PFSK-1 (cell line): ENCODE measurements at regions not wholly inside any gene's neighbourhood (a gene's known extent, or its start where the extent isn't known, plus 50 kb on each side); places are given as distances from the start of the nearest gene placed in this dataset.

Experiments
- FOXP2 ChIP-seq: optimal IDR thresholded peaks from 2 replicates; pipeline ENCODE3; 2011; ENCODE audit warnings: borderline replicate concordance, control low read depth, inconsistent platforms; ENCODE audit not compliant: insufficient read depth; ENCODE audit errors: extremely low read length, extremely low read depth
- POLR2AphosphoS5 ChIP-seq: IDR thresholded peaks from 2 replicates; pipeline ENCODE4 v1.6.1; 2012; ENCODE audit warnings: low read depth, mild to moderate bottlenecking, control low read depth, low read length, moderate library complexity
- SIN3A ChIP-seq: IDR thresholded peaks from 2 replicates; pipeline ENCODE4 v1.6.1; 2012; ENCODE audit warnings: mild to moderate bottlenecking, low read length, moderate library complexity, borderline replicate concordance; ENCODE audit not compliant: insufficient read depth
- TAF1 ChIP-seq: IDR thresholded peaks from 2 replicates; pipeline ENCODE4 v1.6.1; 2012; ENCODE audit warnings: low read length, control low read depth, borderline replicate concordance; ENCODE audit not compliant: insufficient read depth
- TF ChIP-seq, protein P1 (sequence below), 2 experiments: IDR thresholded peaks; 2 replicates each; pipeline versions ENCODE4 v1.6.1 to v1.8.0; 2011 to 2012; ENCODE audit warnings: low read depth in 2 of 2, low read length in 2 of 2, control low read depth in 1 of 2, inconsistent platforms in 1 of 2, mild to moderate bottlenecking in 1 of 2, moderate library complexity in 1 of 2; ENCODE audit not compliant: insufficient read depth in 1 of 2

DNA sequence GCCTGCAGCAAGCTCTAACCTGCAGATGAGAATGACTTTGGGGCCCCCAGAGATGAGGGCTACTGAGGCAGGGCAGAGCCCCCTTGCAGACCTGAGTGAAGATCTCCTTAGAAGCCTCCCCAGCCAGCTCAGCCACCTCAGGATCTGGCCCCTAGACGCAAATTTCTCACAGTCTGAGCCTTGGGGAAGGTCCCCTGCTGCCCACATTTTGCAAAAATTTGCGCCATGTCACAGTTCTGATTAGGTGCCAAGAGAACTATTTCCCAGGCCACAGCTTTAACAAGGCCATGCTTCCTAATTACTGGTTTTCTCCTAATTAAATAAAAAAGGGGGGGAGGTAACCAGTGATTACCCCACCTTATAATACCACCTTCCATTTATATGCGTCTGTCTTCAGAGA lies 81.0 kb upstream of the HES1 start:
- TF ChIP-seq POLR2AphosphoS5 = no peak
- TF ChIP-seq TAF1 = no peak
- TF ChIP-seq, protein P1, sequence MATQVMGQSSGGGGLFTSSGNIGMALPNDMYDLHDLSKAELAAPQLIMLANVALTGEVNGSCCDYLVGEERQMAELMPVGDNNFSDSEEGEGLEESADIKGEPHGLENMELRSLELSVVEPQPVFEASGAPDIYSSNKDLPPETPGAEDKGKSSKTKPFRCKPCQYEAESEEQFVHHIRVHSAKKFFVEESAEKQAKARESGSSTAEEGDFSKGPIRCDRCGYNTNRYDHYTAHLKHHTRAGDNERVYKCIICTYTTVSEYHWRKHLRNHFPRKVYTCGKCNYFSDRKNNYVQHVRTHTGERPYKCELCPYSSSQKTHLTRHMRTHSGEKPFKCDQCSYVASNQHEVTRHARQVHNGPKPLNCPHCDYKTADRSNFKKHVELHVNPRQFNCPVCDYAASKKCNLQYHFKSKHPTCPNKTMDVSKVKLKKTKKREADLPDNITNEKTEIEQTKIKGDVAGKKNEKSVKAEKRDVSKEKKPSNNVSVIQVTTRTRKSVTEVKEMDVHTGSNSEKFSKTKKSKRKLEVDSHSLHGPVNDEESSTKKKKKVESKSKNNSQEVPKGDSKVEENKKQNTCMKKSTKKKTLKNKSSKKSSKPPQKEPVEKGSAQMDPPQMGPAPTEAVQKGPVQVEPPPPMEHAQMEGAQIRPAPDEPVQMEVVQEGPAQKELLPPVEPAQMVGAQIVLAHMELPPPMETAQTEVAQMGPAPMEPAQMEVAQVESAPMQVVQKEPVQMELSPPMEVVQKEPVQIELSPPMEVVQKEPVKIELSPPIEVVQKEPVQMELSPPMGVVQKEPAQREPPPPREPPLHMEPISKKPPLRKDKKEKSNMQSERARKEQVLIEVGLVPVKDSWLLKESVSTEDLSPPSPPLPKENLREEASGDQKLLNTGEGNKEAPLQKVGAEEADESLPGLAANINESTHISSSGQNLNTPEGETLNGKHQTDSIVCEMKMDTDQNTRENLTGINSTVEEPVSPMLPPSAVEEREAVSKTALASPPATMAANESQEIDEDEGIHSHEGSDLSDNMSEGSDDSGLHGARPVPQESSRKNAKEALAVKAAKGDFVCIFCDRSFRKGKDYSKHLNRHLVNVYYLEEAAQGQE (IDR thresholded peaks at IDR 0.05; ENCODE audit: insufficient read depth in 1 of 2, low read depth in 2 of 2, low read length in 2 of 2) = no peak
- no peak for TF ChIP-seq SIN3A
- TF ChIP-seq FOXP2 = no peak
